Nephron (organoid): ENCODE measurements at regions not wholly inside any gene's neighbourhood (a gene's known extent, or its start where the extent isn't known, plus 50 kb on each side); places are given as distances from the start of the nearest gene placed in this dataset.

Source experiments
- H3K27ac Mint-ChIP-seq, 3 experiments: 2 replicates each; pipeline ENCODE4 v1.8.0; 2020; ENCODE audit warnings: mixed read lengths in 3 of 3, mild to moderate bottlenecking in 2 of 3, moderate library complexity in 1 of 3
- H3K27me3 Mint-ChIP-seq: 2 replicates; pipeline ENCODE4 v1.8.0; 2021; ENCODE audit warnings: low read depth, mild to moderate bottlenecking, moderate library complexity, mixed read lengths
- H3K36me3 Mint-ChIP-seq: 2 replicates; pipeline ENCODE4 v1.8.0; 2020; ENCODE audit warnings: low read depth, mixed read lengths
- H3K4me1 Mint-ChIP-seq: 2 replicates; pipeline ENCODE4 v1.8.0; 2020; ENCODE audit warnings: mixed read lengths
- H3K4me3 Mint-ChIP-seq, 3 experiments: 2 replicates each; pipeline ENCODE4 v1.8.0; 2020; ENCODE audit warnings: mild to moderate bottlenecking in 3 of 3, mixed read lengths in 3 of 3, moderate library complexity in 2 of 3
- H3K9me3 Mint-ChIP-seq: 2 replicates; pipeline ENCODE4 v1.8.0; 2020; ENCODE audit warnings: mixed read lengths
- TF ChIP-seq, protein P1 (sequence below), 3 experiments: fragments of 200-600 bp; sonication (generic); IDR thresholded peaks; one replicate each; pipeline ENCODE4 v1.5.0; 2021; ENCODE audit warnings: antibody characterized with exemption in 3 of 3; ENCODE audit not compliant: unreplicated experiment in 3 of 3

- Mint-ChIP-seq H3K27ac (no peak overlapping the region), H3K4me3 (no peak overlapping the region), H3K4me1 (no peaks in the 10 kb centered on the region), H3K36me3 (no peaks in the 10 kb centered on the region), H3K27me3 (peaks cover 23% of the 10 kb centered on the region), H3K9me3 (peaks cover 4% of the 10 kb centered on the region)
- TF ChIP-seq, protein P1, sequence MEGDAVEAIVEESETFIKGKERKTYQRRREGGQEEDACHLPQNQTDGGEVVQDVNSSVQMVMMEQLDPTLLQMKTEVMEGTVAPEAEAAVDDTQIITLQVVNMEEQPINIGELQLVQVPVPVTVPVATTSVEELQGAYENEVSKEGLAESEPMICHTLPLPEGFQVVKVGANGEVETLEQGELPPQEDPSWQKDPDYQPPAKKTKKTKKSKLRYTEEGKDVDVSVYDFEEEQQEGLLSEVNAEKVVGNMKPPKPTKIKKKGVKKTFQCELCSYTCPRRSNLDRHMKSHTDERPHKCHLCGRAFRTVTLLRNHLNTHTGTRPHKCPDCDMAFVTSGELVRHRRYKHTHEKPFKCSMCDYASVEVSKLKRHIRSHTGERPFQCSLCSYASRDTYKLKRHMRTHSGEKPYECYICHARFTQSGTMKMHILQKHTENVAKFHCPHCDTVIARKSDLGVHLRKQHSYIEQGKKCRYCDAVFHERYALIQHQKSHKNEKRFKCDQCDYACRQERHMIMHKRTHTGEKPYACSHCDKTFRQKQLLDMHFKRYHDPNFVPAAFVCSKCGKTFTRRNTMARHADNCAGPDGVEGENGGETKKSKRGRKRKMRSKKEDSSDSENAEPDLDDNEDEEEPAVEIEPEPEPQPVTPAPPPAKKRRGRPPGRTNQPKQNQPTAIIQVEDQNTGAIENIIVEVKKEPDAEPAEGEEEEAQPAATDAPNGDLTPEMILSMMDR (IDR thresholded peaks at IDR 0.05; ENCODE audit: unreplicated experiment in 3 of 3) = no peak
Observed at GRCh38 chr1:200234938-200235337, 174.9 kb downstream of the ZNF281 start.

- Mint-ChIP-seq H3K27me3 (peaks cover 23% of the 10 kb centered on the region), H3K9me3 (peaks cover 4% of the 10 kb centered on the region), H3K27ac (no peak overlapping the region), H3K36me3 (no peaks in the 10 kb centered on the region), H3K4me3 (no peak overlapping the region), H3K4me1 (no peaks in the 10 kb centered on the region)
- TF ChIP-seq, protein P1 (IDR thresholded peaks at IDR 0.05; ENCODE audit: unreplicated experiment in 3 of 3) = no peak
Observed at GRCh38 chr1:200233393-200233792, 176.4 kb downstream of the ZNF281 start.

GRCh38 chr1:200231787-200232231 is 178.0 kb downstream of the ZNF281 start:
- Mint-ChIP-seq H3K27me3 (peaks cover 28% of the 10 kb centered on the region), H3K36me3 (no peaks in the 10 kb centered on the region), H3K4me1 (no peaks in the 10 kb centered on the region), H3K27ac (no peak overlapping the region), H3K9me3 (peaks cover 4% of the 10 kb centered on the region), H3K4me3 (no peak overlapping the region)
- TF ChIP-seq, protein P1 (IDR thresholded peaks at IDR 0.05; ENCODE audit: unreplicated experiment in 3 of 3) = no peak

DNA sequence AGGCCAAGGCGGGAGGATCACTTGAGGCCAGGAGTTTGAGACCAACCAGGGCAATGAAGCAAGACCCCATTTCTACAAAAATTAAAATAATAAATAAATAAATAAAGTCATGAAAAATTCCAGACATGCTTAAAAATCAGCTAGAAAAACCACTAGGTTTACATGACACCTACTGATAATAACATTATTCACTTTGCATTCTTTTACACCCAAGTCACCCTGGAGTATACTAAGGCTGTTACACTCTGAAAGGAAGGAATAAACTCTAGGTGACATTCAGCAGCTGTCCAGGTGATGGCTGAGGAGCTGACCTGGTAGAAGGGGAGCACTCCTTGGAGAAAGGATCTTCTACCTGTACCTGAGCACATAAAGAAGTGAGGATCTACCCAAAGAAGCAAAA is 179.2 kb downstream of the ZNF281 start:
- Mint-ChIP-seq H3K4me1 (no peaks in the 10 kb centered on the region), H3K4me3 (no peak overlapping the region), H3K27me3 (peaks cover 35% of the 10 kb centered on the region), H3K36me3 (no peaks in the 10 kb centered on the region), H3K9me3 (peaks cover 4% of the 10 kb centered on the region), H3K27ac (no peak overlapping the region)
- TF ChIP-seq, protein P1 (IDR thresholded peaks at IDR 0.05; ENCODE audit: unreplicated experiment in 3 of 3) = no peak

- TF ChIP-seq, protein P1 (IDR thresholded peaks at IDR 0.05; ENCODE audit: unreplicated experiment in 3 of 3) = no peak
- no peak overlapping the region for H3K27ac Mint-ChIP-seq
Observed at GRCh38 chr1:200228486-200228885, 181.3 kb downstream of the ZNF281 start.

DNA sequence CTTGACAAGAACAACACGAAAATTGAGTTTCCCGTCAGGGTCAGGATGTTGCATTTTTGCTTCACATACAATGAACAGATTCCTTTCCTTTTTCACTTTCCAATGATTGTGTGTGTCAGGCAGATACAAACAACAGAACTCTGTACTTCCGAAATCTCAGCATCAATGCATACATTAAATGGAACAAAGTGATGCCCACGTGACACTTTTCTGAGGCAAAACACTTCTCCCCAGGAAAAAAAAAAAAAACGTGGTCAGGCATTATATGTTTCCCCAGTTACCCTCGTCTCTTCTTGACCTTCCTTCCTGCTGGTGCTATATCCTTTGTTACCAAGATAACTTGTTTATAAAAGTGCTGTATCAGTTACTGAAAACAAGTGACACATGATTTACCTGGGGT is 181.8 kb downstream of the ZNF281 start:
- Mint-ChIP-seq H3K27me3 (peaks cover 23% of the 10 kb centered on the region), H3K4me3 (no peak overlapping the region), H3K4me1 (no peaks in the 10 kb centered on the region), H3K9me3 (no peaks in the 10 kb centered on the region), H3K36me3 (no peaks in the 10 kb centered on the region), H3K27ac (no peak overlapping the region)
- TF ChIP-seq, protein P1 (IDR thresholded peaks at IDR 0.05; ENCODE audit: unreplicated experiment in 3 of 3) = no peak

More at GRCh38 chr1:200228486-200228885, 181.3 kb downstream of the ZNF281 start:
- Mint-ChIP-seq H3K27me3 (peaks cover 23% of the 10 kb centered on the region), H3K9me3 (no peaks in the 10 kb centered on the region), H3K36me3 (no peaks in the 10 kb centered on the region), H3K4me3 (no peak overlapping the region), H3K4me1 (no peaks in the 10 kb centered on the region)
